GM23338 (cell line): ENCODE measurements at regions not wholly inside any gene's neighbourhood (a gene's known extent, or its start where the extent isn't known, plus 50 kb on each side); places are given as distances from the start of the nearest gene placed in this dataset.
"Not testable (repeated sequence)": the region's sequence is repeated elsewhere in the genome, so short reads cannot be mapped to it uniquely, and the experiment has no call there.

Experiments used
- CREB1 ChIP-seq: fragments of 250-450 bp; sonication (Bioruptor Pico); IDR thresholded peaks from 2 replicates; pipeline ENCODE4 v1.5.0; 2020; ENCODE audit warnings: low read depth, mild to moderate bottlenecking, moderate library complexity
- CTCF ChIP-seq, 2 experiments: fragments of 200-600 bp in 1 of 2; sonication (generic) in 1 of 2; conservative IDR thresholded peaks; 2 replicates each; pipeline versions ENCODE4 v1.5.1 to v1.6.1; 2016 to 2017; ENCODE audit warnings: antibody characterized with exemption in 2 of 2, low read depth in 2 of 2, mild to moderate bottlenecking in 2 of 2, moderate library complexity in 1 of 2
- EZH2 ChIP-seq: fragments of 200-600 bp; sonication (generic); IDR thresholded peaks from one replicate; pipeline ENCODE4 v1.8.0; 2017; ENCODE audit warnings: antibody characterized with exemption, mild to moderate bottlenecking, low read depth; ENCODE audit not compliant: unreplicated experiment
- EZH2phosphoT487 ChIP-seq: fragments of 200-600 bp; sonication (generic); IDR thresholded peaks from one replicate; pipeline ENCODE4 v1.8.1; 2018; ENCODE audit warnings: antibody characterized with exemption; ENCODE audit not compliant: unreplicated experiment
- JUNB ChIP-seq: IDR thresholded peaks from one replicate; pipeline ENCODE4 v1.6.1; 2016; ENCODE audit warnings: antibody characterized with exemption; ENCODE audit not compliant: unreplicated experiment
- NANOG ChIP-seq: IDR thresholded peaks from 2 replicates; pipeline ENCODE4 v1.6.1; 2016; ENCODE audit warnings: antibody characterized with exemption, borderline replicate concordance
- POLR2AphosphoS5 ChIP-seq: IDR thresholded peaks from 2 replicates; pipeline ENCODE4 v1.6.1; 2016; ENCODE audit warnings: antibody characterized with exemption, low read depth
- REST ChIP-seq: IDR thresholded peaks from one replicate; pipeline ENCODE4 v1.6.1; 2018; ENCODE audit warnings: antibody characterized with exemption; ENCODE audit not compliant: unreplicated experiment
- STAT1 ChIP-seq: IDR thresholded peaks from one replicate; pipeline ENCODE4 v1.6.1; 2016; ENCODE audit warnings: antibody characterized with exemption; ENCODE audit not compliant: unreplicated experiment
- ZNF114 ChIP-seq: fragments of 250-450 bp; sonication (Bioruptor Pico); IDR thresholded peaks from 2 replicates; pipeline ENCODE4 v1.5.0; 2020; ENCODE audit warnings: mild to moderate bottlenecking, moderate library complexity
- ZNF331 ChIP-seq: fragments of 250-450 bp; sonication (Bioruptor Pico); IDR thresholded peaks from 2 replicates; pipeline ENCODE4 v1.5.0; 2020; ENCODE audit warnings: low read depth, mild to moderate bottlenecking, moderate library complexity
- ZNF462 ChIP-seq: fragments of 250-450 bp; sonication (Bioruptor Pico); IDR thresholded peaks from 2 replicates; pipeline ENCODE4 v1.5.0; 2020; ENCODE audit warnings: mild to moderate bottlenecking, moderate library complexity

GRCh38 chr12:105478788-105479187 lies 148.3 kb downstream of the C12orf75 start:
- TF ChIP-seq CTCF (conservative IDR thresholded peaks at IDR 0.05; ENCODE audit: low read depth in 2 of 2); JUNB; POLR2AphosphoS5; EZH2phosphoT487; EZH2; REST; ZNF462 (CRISPR knock-in tag); NANOG; CREB1 (CRISPR knock-in tag); ZNF114 (CRISPR knock-in tag); STAT1; ZNF331 (CRISPR knock-in tag): not testable (repeated sequence)
